Activated CD4-positive, alpha-beta T cell treated with anti-CD3 and anti-CD28 coated beads, Interleukin-2, Interleukin-6, amounts not matched to agents 100 ng/mL and 50 ng/mL, durations not matched to agents 16 hours and 8 hours (primary cell): ENCODE measurements at regions not wholly inside any gene's neighbourhood (a gene's known extent, or its start where the extent isn't known, plus 50 kb on each side); places are given as distances from the start of the nearest gene placed in this dataset.
"Not testable (repeated sequence)": the region's sequence is repeated elsewhere in the genome, so short reads cannot be mapped to it uniquely, and the experiment has no call there.

ENCODE experiments used
- DNase-seq: peaks from one replicate; pipeline ENCODE4 v3.0.0-alpha.2; 2020

GRCh38 chr17:71423871-71424546 is 696.8 kb upstream of the SOX9 start:
- DNase-seq: no peak

GRCh38 chr17:71427801-71428200 is 693.0 kb upstream of the SOX9 start:
- DNase-seq: no peak

GRCh38 chr17:71428897-71429296 is 691.9 kb upstream of the SOX9 start:
- no peak for DNase-seq

GRCh38 chr17:71430281-71430680 is 690.5 kb upstream of the SOX9 start:
- no peak for DNase-seq

- no peak for DNase-seq
These were observed 689.7 kb upstream of the SOX9 start for GRCh38 chr17:71431146-71431545.

DNA sequence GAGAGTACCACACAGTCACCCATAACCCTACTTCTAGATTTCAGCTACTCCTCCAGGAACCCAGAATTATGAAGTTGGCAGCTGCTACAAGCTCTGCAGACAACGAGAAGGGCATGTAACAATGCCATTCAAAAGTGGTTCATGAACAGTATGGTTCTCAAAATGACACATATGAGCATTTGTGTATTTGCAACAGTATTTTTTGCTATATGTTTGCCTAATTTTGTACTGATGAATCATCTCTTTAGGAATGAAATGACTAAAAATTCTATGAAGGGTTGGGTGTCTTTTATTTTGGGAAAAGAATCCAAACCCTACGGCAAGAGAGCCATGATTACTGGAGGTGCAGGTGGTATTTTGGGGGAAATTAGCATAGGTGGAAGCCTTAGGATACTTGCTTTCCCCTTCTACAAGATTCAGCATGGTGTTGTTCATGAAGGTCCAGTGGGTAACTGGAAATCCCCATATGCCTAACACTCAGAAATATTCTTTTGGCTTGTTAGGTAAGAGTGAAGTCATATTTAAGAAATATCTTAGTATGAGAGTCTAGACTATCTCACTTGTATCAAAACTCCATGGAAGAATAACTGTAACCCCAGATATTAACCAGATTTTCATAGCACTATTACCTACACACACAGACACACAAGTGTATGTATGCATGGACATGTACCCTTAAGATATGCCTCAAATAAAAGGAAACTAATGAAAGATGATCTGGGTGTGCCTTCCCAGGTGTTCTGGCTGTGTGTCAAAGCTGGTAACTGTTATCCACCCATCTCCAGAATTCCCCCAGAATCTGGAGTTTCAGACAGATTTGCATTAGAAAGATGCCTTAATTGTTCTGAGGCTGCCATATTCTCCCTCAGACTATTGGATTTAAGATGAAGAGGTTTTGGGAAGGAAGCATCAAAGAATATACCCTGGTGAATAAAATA is 688.2 kb upstream of the SOX9 start:
- DNase-seq: no peak

- DNase-seq: no peak
These were observed 686.1 kb upstream of the SOX9 start for GRCh38 chr17:71434716-71435115.

DNA sequence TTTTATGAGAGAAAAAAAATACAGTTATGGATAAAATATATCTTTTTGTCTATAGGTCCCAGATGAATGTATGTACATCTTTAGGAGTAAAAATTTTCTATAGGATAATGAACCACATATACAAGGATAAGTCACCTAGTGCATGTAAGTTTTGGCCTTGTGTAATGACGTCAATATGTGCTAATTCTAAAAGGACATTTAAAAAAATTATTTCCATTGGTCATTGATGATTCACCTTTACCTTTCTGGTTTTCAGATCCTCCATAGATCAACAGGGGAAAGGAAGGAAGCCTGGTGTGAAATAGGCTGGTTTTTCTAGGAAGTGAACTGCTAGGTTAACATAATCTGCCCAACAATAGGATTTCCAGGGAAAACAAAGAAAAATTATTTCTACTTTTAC is 684.3 kb upstream of the SOX9 start:
- no peak for DNase-seq

GRCh38 chr17:71437166-71437565 is 683.7 kb upstream of the SOX9 start:
- no peak for DNase-seq

DNA sequence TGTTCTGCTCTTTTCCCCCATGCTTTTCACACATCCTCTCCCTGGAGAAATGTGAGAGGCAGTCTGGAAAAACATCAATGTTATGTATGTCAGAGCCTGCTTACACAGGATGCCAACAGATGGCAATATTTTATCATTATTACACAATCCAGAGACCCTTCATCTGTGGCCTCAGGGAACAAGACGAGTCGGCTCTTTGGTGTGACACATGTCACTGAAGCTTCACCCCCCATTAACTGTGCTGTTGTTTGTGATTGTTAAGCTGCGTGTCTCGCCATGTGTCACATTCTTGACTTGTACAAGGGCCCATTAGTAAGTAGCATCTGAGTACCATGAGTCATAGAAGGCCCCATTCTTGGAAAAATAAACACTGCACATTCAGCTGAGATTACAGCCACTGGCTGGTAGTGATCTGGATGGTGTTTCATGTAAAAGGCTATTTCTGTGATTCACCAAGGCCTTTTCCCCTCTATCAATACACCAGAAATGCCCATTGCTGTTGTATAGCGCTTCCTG is 682.1 kb upstream of the SOX9 start:
- no peak for DNase-seq

DNA sequence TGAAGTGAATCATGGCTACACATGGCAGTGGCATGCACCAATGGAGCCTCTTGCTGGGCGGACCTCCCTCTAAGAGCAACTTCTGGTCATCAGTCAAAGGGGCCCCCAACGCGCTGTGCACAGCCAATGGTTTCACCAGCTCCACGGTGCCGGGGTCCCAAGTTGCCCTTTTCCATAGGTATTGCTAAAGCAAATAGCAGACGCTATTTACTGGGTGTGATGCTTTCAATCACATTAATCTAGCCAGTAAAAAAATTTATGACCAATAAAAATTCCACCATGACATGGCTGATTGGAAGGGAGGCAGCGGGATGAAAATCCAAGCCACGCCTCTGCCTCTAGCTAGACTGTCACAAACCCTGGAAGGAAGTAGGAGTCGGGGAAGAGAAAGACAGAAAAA is 680.3 kb upstream of the SOX9 start:
- no peak for DNase-seq

GRCh38 chr17:71441098-71441497 is 679.7 kb upstream of the SOX9 start:
- DNase-seq: no peak

- no peak for DNase-seq
These were observed 676.7 kb upstream of the SOX9 start for GRCh38 chr17:71444078-71444477.

DNA sequence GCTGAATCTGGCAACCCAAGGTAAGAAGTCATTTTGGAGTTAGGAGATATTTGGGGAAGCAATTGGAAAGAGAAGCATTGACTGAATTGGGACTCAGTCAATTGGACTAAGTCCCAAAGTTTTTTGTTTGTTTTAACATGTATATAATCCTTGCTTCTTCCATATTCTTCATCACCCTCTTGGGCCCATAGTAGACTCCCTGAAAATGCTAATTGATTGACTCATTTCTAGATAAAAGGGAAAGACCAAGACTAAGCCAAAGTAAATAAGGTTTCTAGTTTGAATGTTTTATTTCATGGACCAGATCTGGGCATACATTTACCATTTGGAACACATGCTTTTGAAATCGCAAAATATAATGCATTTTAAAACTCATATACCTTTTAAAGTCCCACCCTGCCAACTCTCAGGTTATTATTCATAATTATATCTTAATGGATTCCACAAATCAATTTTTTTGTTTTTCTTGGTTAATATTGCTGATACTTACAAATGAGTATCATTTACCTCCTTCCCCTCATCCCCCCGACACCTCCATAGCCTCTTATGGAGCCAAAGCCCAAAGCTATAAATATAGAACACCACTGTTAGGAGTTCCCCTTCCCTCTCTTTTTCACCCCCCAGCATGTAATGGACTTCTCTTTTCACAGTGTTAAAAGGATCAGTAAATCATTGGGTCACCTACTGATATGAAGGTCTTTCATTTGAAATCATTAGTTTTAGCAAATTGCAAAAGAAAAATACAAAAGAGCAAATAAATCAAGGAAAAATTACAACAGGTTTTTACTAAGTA is 674.0 kb upstream of the SOX9 start:
- DNase-seq: no peak

- no peak for DNase-seq
These were observed 673.2 kb upstream of the SOX9 start for GRCh38 chr17:71447644-71448043.

- not testable (repeated sequence) for DNase-seq
These were observed 670.2 kb upstream of the SOX9 start for GRCh38 chr17:71450657-71451056.

DNA sequence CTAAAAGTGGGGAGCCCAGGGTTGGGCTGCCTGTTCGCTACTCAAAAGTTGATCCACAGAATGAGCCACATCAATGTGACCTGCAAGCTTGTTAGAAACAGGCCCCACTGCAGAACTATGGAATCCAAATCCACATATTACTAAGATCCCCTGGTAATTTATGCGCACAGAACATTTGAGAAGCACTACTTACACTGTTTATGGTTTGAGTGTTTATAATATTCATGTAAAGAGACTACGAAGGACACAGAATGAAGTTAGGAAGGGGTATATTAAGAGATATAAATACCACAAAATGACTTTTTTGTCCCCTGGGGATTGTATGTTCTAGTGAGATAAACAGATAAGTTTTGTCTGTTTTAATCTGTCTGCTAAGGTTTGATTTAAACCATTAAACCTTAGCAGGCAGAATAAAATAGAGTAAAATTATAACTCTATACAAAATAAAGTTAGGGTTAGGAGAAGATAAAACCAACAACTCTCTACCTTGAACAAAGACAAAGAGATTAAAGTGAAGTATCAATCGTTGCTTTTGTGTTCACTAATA is 666.9 kb upstream of the SOX9 start:
- no peak for DNase-seq

DNA sequence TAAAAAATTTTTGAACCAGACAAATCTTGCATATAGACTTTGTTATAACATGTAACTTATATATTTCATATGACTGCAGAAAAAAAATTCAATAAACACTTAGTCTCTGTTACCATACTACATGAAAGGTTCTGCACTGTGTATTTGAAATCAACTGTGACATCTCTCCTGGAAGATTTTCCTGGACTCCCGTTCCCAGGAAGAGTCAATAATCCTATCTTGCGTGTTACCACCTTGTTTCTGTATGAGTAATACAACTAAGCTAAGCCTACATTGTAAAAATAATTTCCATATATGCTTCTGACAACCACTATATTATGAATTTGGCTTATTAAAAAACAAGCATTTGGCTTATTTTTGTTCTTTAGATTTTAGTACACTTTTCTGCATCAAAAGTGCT is 665.6 kb upstream of the SOX9 start:
- DNase-seq: no peak

DNA sequence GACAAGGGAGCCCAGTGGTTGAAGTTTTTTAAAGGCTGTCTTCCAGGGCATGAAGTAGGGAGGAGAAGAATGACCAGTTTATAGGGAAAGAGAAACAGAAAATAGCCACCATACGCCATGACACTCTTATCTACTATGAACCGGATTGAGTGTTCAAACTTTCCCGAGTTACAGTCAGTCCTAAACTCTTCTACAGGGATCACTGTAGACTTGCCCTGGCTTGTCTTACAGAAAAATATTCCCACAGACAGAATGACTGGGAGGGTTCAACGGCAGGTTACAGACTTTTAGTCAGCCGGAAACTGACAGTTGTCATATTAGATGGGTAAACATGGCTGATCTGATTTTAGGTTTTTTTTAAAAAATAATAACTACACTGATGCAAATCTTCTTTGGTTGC is 662.5 kb upstream of the SOX9 start:
- no peak for DNase-seq

GRCh38 chr17:71460943-71461342 is 659.9 kb upstream of the SOX9 start:
- no peak for DNase-seq

- no peak for DNase-seq
These were observed 659.2 kb upstream of the SOX9 start for GRCh38 chr17:71461498-71462169.

- DNase-seq: no peak
These were observed 656.6 kb upstream of the SOX9 start for GRCh38 chr17:71464241-71464640.
